ENCODE measurements at regions not wholly inside any gene's neighbourhood (a gene's known extent, or its start where the extent isn't known, plus 50 kb on each side); places are given as distances from the start of the nearest gene placed in this dataset.
A peak's percentile ranks its signal among the peaks of the same experiment; 100 is the strongest.

DNA sequence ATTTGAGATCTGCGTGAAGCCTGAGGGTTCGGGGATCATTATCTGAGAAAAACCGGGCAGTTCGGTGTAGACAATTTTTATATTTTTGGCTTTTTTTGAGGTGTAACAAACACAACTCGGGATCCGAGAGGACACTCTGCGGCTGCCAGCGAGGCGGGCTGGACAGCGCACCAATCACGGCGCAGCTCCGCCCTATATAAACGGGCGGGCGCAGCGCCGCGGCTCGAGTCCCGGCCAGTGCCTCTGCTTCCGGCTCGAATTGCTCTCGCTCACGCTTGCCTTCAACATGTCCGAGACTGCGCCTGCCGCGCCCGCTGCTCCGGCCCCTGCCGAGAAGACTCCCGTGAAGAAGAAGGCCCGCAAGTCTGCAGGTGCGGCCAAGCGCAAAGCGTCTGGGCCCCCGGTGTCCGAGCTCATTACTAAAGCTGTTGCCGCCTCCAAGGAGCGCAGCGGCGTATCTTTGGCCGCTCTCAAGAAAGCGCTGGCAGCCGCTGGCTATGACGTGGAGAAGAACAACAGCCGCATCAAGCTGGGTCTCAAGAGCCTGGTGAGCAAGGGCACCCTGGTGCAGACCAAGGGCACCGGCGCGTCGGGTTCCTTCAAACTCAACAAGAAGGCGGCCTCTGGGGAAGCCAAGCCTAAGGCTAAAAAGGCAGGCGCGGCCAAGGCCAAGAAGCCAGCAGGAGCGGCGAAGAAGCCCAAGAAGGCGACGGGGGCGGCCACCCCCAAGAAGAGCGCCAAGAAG lies 69.0 kb downstream of the HFE start:
- peak overlapping the region; percentile 97 for H3K4me2 ChIP-seq (ENCODE audit: insufficient read depth, insufficient read length, low read length)
- no CpG with 5 or more reads among the region's 61 CpGs for WGBS (ENCODE audit: extremely low coverage, insufficient read length, low lambda C conversion rate)
- H3K27me3 Mint-ChIP-seq (ENCODE audit: low read depth), result peaks cover 16% of the 10 kb centered on the region
- no peak overlapping the region for H2AFZ ChIP-seq (ENCODE audit: low read length)
- peak overlapping the region; percentile 88 to 89 for H3K4me3 Mint-ChIP-seq
- H3K27ac ChIP-seq (ENCODE audit: insufficient read length, low read depth, low read length), result peak overlapping the region; percentile 90
- peak overlapping the region; percentile 98 for H3K18ac ChIP-seq (ENCODE audit: insufficient read length, low read depth, low read length)
- peaks cover 3% of the 10 kb centered on the region for H3K4me1 ChIP-seq (ENCODE audit: insufficient read depth, low read length)
- no peaks in the 10 kb centered on the region; a peak in 1 of 5 replicates for H3K9me3 Mint-ChIP-seq
- no peaks in the 10 kb centered on the region for H3K9me3 ChIP-seq (ENCODE audit: control insufficient read depth, low read depth, low read length)
- H3K27me3 ChIP-seq (ENCODE audit: insufficient read depth, low read length), result no peaks in the 10 kb centered on the region
- H2AK5ac ChIP-seq (ENCODE audit: insufficient read length, low read length), result no peak overlapping the region
- H4K91ac ChIP-seq (ENCODE audit: insufficient read length, low read depth, low read length), result no peak overlapping the region
- no peaks in the 10 kb centered on the region for H4K20me1 ChIP-seq (ENCODE audit: control insufficient read depth, insufficient read depth, insufficient read length)
- no peak overlapping the region for H3K23ac ChIP-seq (ENCODE audit: insufficient read length, low read depth, low read length)
- peaks cover 0 to 2% (median 0%) of the 10 kb centered on the region in 3 experiments; a peak in 2 of 7 replicates for H3K36me3 Mint-ChIP-seq (ENCODE audit: insufficient read depth in 1 of 3, low read depth in 3 of 3)
- peak overlapping the region; percentile 64 for H2BK120ac ChIP-seq (ENCODE audit: low read depth, low read length, poor library complexity, severe bottlenecking)
- peak overlapping the region; percentile 97 for H3K14ac ChIP-seq (ENCODE audit: insufficient read depth, low read length)
- H3K23me2 ChIP-seq (ENCODE audit: insufficient read length, low read depth, low read length, poor library complexity, severe bottlenecking), result peaks cover 12% of the 10 kb centered on the region
- H3K4me1 Mint-ChIP-seq, result peaks cover 20 to 21% of the 10 kb centered on the region in 2 experiments
- H2BK12ac ChIP-seq (ENCODE audit: insufficient read length, low read depth, low read length), result no peak overlapping the region
- peak; percentile 85 for DNase-seq
- H3K79me2 ChIP-seq (ENCODE audit: insufficient read depth, low read length), result no peaks in the 10 kb centered on the region; the same call in 1 of the 2 replicates
- peak overlapping the region; percentile 95 to 100 (median 99) for H3K27ac Mint-ChIP-seq
- no peak overlapping the region for H4K8ac ChIP-seq (replicated peaks; ENCODE audit: insufficient read length, low read depth, low read length)
- no peak overlapping the region for H2BK15ac ChIP-seq (ENCODE audit: low read depth, low read length)
- H4K5ac ChIP-seq (ENCODE audit: insufficient read length, low read depth, low read length), result no peak overlapping the region
- H3K9ac ChIP-seq (ENCODE audit: extremely low read depth, insufficient read length, low read length), result peak overlapping the region; percentile 98
- H2BK20ac ChIP-seq (ENCODE audit: low read depth, low read length, poor library complexity, severe bottlenecking), result no peak overlapping the region
- no peak overlapping the region for H3K56ac ChIP-seq (ENCODE audit: insufficient read length, low read depth, low read length)
- H3T11ph ChIP-seq (ENCODE audit: low read length), result no peak overlapping the region
- peak overlapping the region; percentile 77 for H2BK5ac ChIP-seq (ENCODE audit: insufficient read length, low read length)
- H3K79me1 ChIP-seq (ENCODE audit: insufficient read depth, low read depth, low read length, poor library complexity, severe bottlenecking), result no peaks in the 10 kb centered on the region
- TF ChIP-seq, protein P1, sequence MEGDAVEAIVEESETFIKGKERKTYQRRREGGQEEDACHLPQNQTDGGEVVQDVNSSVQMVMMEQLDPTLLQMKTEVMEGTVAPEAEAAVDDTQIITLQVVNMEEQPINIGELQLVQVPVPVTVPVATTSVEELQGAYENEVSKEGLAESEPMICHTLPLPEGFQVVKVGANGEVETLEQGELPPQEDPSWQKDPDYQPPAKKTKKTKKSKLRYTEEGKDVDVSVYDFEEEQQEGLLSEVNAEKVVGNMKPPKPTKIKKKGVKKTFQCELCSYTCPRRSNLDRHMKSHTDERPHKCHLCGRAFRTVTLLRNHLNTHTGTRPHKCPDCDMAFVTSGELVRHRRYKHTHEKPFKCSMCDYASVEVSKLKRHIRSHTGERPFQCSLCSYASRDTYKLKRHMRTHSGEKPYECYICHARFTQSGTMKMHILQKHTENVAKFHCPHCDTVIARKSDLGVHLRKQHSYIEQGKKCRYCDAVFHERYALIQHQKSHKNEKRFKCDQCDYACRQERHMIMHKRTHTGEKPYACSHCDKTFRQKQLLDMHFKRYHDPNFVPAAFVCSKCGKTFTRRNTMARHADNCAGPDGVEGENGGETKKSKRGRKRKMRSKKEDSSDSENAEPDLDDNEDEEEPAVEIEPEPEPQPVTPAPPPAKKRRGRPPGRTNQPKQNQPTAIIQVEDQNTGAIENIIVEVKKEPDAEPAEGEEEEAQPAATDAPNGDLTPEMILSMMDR (conservative IDR thresholded peaks at IDR 0.05), result no peak
- peak overlapping the region; percentile 35; the same call in 1 of the 2 replicates for H3K4ac ChIP-seq (ENCODE audit: low read depth, low read length)

All from H9 (cell line).